VCaP (cell line): ENCODE measurements at regions not wholly inside any gene's neighbourhood (a gene's known extent, or its start where the extent isn't known, plus 50 kb on each side); places are given as distances from the start of the nearest gene placed in this dataset.

Source experiments
- H3K27ac ChIP-seq: fragments of 450-650 bp; 2 replicates; pipeline ENCODE4 v1.5.1; 2017
- TF ChIP-seq, protein P1 (sequence below): fragments of 450-650 bp; conservative IDR thresholded peaks from 2 replicates; pipeline ENCODE4 v1.5.1; 2017; ENCODE audit warnings: mild to moderate bottlenecking, moderate library complexity

DNA sequence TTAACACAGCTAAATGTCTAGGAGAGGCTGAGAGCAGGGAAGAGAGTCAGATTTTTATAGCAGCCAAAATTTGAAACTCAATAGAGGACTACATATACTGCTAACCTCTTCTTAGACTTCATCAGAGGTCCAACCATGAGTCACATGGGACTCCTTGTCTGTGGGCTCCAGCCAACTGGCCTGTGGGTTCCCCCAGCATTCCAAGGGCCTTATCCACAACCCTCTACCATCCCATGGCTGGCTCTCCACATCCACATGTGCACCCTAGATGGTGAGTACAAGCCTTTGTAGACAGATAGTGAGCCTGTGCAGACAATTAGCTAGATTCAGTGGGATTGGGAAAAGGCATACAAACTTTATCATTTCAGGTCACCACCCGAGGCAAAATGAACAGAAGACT lies 901.9 kb upstream of the ZEB2 start:
- no peak overlapping the region for H3K27ac ChIP-seq
- TF ChIP-seq, protein P1, sequence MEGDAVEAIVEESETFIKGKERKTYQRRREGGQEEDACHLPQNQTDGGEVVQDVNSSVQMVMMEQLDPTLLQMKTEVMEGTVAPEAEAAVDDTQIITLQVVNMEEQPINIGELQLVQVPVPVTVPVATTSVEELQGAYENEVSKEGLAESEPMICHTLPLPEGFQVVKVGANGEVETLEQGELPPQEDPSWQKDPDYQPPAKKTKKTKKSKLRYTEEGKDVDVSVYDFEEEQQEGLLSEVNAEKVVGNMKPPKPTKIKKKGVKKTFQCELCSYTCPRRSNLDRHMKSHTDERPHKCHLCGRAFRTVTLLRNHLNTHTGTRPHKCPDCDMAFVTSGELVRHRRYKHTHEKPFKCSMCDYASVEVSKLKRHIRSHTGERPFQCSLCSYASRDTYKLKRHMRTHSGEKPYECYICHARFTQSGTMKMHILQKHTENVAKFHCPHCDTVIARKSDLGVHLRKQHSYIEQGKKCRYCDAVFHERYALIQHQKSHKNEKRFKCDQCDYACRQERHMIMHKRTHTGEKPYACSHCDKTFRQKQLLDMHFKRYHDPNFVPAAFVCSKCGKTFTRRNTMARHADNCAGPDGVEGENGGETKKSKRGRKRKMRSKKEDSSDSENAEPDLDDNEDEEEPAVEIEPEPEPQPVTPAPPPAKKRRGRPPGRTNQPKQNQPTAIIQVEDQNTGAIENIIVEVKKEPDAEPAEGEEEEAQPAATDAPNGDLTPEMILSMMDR, result no peak

DNA sequence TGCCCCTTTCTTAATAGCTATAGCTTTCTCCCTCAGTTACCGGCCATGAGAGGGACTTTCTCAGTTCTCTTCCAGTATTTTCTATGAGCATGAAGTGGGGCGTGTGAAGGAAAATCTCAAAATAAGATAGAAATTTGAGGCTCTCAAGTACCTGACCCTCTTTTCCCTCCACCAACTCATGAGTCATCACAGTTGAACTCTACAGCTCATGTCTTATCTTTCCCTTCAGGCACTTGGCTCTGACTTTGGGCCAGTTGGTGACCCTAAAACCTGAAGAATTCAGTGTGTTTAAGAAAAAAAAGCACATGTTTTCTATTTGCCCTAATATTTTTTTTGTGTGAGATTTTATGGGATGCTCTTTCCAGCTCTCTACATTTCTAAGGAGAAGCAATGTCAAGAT lies 896.7 kb upstream of the ZEB2 start:
- TF ChIP-seq, protein P1, result no peak

DNA sequence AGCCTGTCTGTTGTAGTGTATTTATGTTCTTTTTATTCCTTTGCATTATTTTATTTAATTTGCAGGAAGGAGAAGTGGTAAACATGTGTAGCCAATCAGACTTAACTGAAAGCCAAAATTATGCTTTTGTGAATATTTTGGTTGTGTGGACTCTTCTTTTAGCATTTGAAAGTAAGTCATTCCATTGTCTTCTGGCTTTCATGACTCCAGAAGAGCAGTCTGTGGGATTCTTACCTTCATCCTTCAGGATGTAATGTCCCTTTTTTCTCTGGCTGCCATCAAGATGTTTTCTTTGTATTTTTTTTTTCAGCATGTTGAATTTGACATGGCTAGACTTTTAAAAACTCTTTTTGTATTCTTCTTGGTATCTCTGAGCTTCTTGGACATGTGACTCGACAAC lies 895.2 kb upstream of the ZEB2 start:
- H3K27ac ChIP-seq, result no peak overlapping the region
- TF ChIP-seq, protein P1, result no peak

More for the DNA sequence above, 896.7 kb upstream of the ZEB2 start:
- H3K27ac ChIP-seq, result no peak overlapping the region

DNA sequence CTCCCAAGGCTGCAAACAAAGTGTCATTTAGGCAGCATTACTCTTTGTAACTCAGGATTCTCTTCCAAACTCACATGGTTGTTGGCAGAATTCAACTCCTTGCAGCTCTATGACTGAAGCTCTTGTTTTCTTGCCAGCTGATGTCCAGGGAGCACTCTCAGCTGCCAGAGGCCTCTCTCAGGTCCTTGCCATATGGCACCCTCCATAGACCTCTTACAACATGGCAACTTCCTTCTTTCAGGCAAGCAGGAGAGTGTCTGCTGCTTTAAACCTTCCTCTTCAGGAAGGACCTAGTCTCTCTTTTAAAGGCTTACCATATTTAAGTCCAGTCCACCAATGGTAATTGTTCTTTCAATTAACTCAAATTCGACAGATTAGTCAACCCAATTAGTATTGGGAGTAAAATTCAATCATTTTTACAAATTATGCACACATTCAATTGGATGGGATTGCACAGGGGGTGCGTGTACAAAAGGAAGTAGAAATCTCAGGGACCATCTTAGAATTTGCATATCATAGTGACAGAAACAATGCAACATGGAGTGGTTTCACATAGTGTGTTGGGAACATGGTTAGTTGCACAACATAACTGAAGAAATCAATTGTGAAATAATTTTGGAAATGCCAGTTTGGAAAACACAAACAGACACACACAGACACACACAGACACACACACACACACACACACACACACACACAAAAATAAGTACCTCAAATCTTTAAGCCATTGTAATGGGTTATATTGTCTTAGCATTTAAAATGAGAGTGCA lies 893.5 kb upstream of the ZEB2 start:
- TF ChIP-seq, protein P1, result no peak
- H3K27ac ChIP-seq, result no peak overlapping the region

DNA sequence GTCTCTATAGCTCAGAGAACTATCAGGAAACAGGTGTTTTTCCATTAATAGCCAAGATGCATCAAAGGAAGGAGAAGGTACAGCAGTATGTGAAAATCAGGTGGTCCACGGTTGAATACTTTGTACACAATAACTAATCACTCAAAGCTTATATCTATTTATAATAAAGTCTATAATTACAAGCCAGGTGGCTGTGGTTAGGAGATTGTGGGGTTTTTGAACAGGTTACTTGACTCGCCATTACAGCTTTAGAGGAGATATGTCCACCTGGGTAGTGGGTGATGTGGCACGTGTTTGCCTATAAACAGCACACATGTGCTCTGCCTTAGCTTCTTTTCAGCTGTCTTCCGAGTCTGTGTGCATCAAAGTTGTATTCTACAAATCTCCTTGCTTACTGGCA lies 892.2 kb upstream of the ZEB2 start:
- no peak overlapping the region for H3K27ac ChIP-seq
- TF ChIP-seq, protein P1, result no peak

DNA sequence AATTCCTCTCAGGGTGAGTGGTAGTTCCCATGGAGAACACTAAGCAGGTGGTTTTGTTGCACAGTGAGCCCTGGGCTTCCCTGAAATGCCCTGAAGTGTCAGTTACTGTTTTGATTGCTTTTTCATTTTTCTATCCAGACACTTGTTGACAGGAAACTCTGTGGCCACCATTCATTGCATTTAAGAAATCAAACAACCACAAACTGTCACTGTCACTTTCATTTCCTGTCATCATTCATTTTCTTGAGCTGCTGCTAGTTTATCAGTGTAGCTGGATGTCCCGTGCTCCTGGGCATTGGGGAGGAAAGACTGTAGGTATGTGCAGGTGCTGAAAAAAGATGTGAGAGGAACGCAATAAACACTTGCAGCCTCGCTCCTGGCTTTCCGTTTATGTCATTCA lies 891.6 kb upstream of the ZEB2 start:
- TF ChIP-seq, protein P1, result no peak
- H3K27ac ChIP-seq, result no peak overlapping the region

DNA sequence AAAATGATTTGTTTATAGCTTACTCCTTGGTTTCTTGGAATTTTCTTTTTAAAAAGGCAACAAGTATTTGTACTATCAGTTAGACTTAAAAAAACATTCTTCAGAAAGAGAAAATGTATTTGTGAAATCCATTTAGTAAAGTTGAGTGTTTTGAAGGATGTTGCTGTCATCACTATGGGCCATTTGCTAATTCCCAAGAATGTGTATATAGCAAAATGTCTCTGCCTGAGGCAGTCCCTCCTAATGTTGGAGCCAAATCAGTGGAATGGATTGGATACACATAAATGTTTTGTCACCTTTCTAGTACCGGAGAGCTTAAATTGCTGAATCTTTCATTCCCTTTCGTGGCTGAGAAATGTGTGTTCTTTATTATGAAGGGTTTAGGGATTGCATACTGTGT lies 890.2 kb upstream of the ZEB2 start:
- TF ChIP-seq, protein P1, result no peak
- no peak overlapping the region for H3K27ac ChIP-seq
